Neural cell (in vitro differentiated cells): ENCODE measurements at regions not wholly inside any gene's neighbourhood (a gene's known extent, or its start where the extent isn't known, plus 50 kb on each side); places are given as distances from the start of the nearest gene placed in this dataset.

Experiments used
- H2AFZ ChIP-seq: fragments of 200-600, 300-800 bp; sonication (generic), shearing (Covaris generic); 2 replicates; pipeline ENCODE4 v1.6.0; 2014; ENCODE audit warnings: low read depth, mild to moderate bottlenecking, antibody characterized with exemption, low read length, moderate library complexity
- H3F3A ChIP-seq: fragments of 200-600 bp; shearing (Covaris generic); 2 replicates; pipeline ENCODE4 v1.6.1; 2016; ENCODE audit warnings: mild to moderate bottlenecking, moderate library complexity, mixed read lengths, antibody characterized with exemption, low read length; ENCODE audit not compliant: insufficient read depth, poor library complexity, severe bottlenecking
- H3K27ac ChIP-seq: fragments of 200-600, 300-800 bp; sonication (generic), shearing (Covaris generic); 2 replicates; pipeline ENCODE4 v1.5.1; 2014; ENCODE audit warnings: mild to moderate bottlenecking, low read length, moderate library complexity
- H3K27me3 ChIP-seq: fragments of 300-800, 200-600 bp; sonication (generic), shearing (Covaris generic); 2 replicates; pipeline ENCODE4 v1.6.0; 2014; ENCODE audit warnings: mild to moderate bottlenecking, low read depth, low read length, moderate library complexity; ENCODE audit not compliant: insufficient read depth
- H3K36me3 ChIP-seq: fragments of 300-800, 200-600 bp; sonication (generic), shearing (Covaris generic); 2 replicates; pipeline ENCODE4 v1.5.1; 2014; ENCODE audit warnings: mild to moderate bottlenecking, antibody characterized with exemption, low read length, moderate library complexity; ENCODE audit not compliant: insufficient read depth
- H3K4me2 ChIP-seq: fragments of 300-800, 200-600 bp; sonication (generic), shearing (Covaris generic); 2 replicates; pipeline ENCODE4 v1.6.0; 2014; ENCODE audit warnings: mild to moderate bottlenecking, low read length
- H3K4me3 ChIP-seq: fragments of 300-800, 200-600 bp; sonication (generic), shearing (Covaris generic); 2 replicates; pipeline ENCODE4 v1.5.1; 2014; ENCODE audit warnings: mild to moderate bottlenecking, low read length, moderate library complexity
- H3K79me2 ChIP-seq: fragments of 200-600 bp; shearing (Covaris generic); replicated peaks from 2 replicates; pipeline ENCODE4 v1.6.0; 2014; ENCODE audit warnings: mild to moderate bottlenecking, low read length, moderate library complexity; ENCODE audit not compliant: insufficient read depth
- H3K9ac ChIP-seq: fragments of 300-800, 200-600 bp; sonication (generic), shearing (Covaris generic); 2 replicates; pipeline ENCODE4 v1.6.1; 2016; ENCODE audit warnings: mild to moderate bottlenecking, low read length, mixed read lengths
- H3K9me2 ChIP-seq: fragments of 200-600 bp; shearing (Covaris generic); 2 replicates; pipeline ENCODE4 v1.6.1; 2016; ENCODE audit warnings: mild to moderate bottlenecking, low read length, mixed read lengths; ENCODE audit not compliant: insufficient read depth
- H3K9me3 ChIP-seq: fragments of 200-600, 300-800 bp; sonication (generic), shearing (Covaris generic); 2 replicates; pipeline ENCODE4 v1.6.1; 2016; ENCODE audit warnings: mild to moderate bottlenecking, mixed run types, low read length, moderate library complexity, mixed read lengths
- H4K20me1 ChIP-seq: fragments of 200-600 bp; shearing (Covaris generic); 2 replicates; pipeline ENCODE4 v1.6.1; 2016; ENCODE audit warnings: mild to moderate bottlenecking, mixed run types; ENCODE audit not compliant: insufficient read depth
- CTCF ChIP-seq: fragments of 450-650 bp; IDR thresholded peaks from 2 replicates; pipeline ENCODE4 v1.5.1; 2014; ENCODE audit warnings: antibody characterized with exemption, mild to moderate bottlenecking, moderate library complexity; ENCODE audit not compliant: poor library complexity, severe bottlenecking
- EP300 ChIP-seq: fragments of 450-650 bp; conservative IDR thresholded peaks from 2 replicates; pipeline ENCODE4 v1.6.1; 2014; ENCODE audit warnings: antibody characterized with exemption, mild to moderate bottlenecking, moderate library complexity; ENCODE audit not compliant: poor library complexity, severe bottlenecking
- EZH2 ChIP-seq: fragments of 200-600, 300-800 bp; shearing (Covaris generic), sonication (generic); IDR thresholded peaks from 2 replicates; pipeline ENCODE4 v1.6.1; 2014; ENCODE audit warnings: antibody characterized with exemption, low read length, borderline replicate concordance, mild to moderate bottlenecking; ENCODE audit not compliant: insufficient read depth, poor library complexity, severe bottlenecking
- MXI1 ChIP-seq: fragments of 450-650 bp; conservative IDR thresholded peaks from 2 replicates; pipeline ENCODE4 v1.6.1; 2014; ENCODE audit warnings: antibody characterized with exemption, mild to moderate bottlenecking; ENCODE audit not compliant: poor library complexity, severe bottlenecking
- POLR2AphosphoS5 ChIP-seq: IDR thresholded peaks from 2 replicates; pipeline ENCODE4 v1.6.1; 2012
- RAD21 ChIP-seq: fragments of 450-650 bp; conservative IDR thresholded peaks from 2 replicates; pipeline ENCODE4 v1.6.1; 2014; ENCODE audit warnings: antibody characterized with exemption, mild to moderate bottlenecking, moderate library complexity
- REST ChIP-seq: IDR thresholded peaks from 2 replicates; pipeline ENCODE4 v1.6.1; 2012; ENCODE audit warnings: borderline replicate concordance
- SMC3 ChIP-seq: fragments of 450-650 bp; conservative IDR thresholded peaks from 2 replicates; pipeline ENCODE4 v1.6.1; 2014; ENCODE audit warnings: antibody characterized with exemption, mild to moderate bottlenecking, moderate library complexity; ENCODE audit not compliant: poor library complexity
- TAF1 ChIP-seq: IDR thresholded peaks from 2 replicates; pipeline ENCODE4 v1.6.1; 2012; ENCODE audit warnings: low read depth

- H3K27me3 ChIP-seq: no peaks in the 10 kb centered on the region
- no peaks in the 10 kb centered on the region for H3F3A ChIP-seq
- H3K9ac ChIP-seq: no peak overlapping the region
- H3K79me2 ChIP-seq: no peaks in the 10 kb centered on the region
- no peak overlapping the region for H2AFZ ChIP-seq
- no peaks in the 10 kb centered on the region for H3K9me2 ChIP-seq
- TF ChIP-seq RAD21 (no peak), EP300 (no peak), CTCF (no peak)
- H3K36me3 ChIP-seq: no peaks in the 10 kb centered on the region
- H4K20me1 ChIP-seq: no peaks in the 10 kb centered on the region
- H3K27ac ChIP-seq: no peak overlapping the region
- no peak overlapping the region for H3K4me2 ChIP-seq
- H3K9me3 ChIP-seq: no peaks in the 10 kb centered on the region
- H3K4me3 ChIP-seq: no peak overlapping the region
Measured at GRCh38 chr21:22961258-22961657, 1963.0 kb downstream of the NCAM2 start.

GRCh38 chr21:22965455-22966135 lies 1967.4 kb downstream of the NCAM2 start:
- no peak overlapping the region for H2AFZ ChIP-seq
- H3K36me3 ChIP-seq: no peaks in the 10 kb centered on the region
- H3K4me2 ChIP-seq: no peak overlapping the region

GRCh38 chr21:22981819-22982218 lies 1983.6 kb downstream of the NCAM2 start:
- Histone ChIP-seq H3K9me2 (no peaks in the 10 kb centered on the region), H3K9me3 (no peaks in the 10 kb centered on the region), H3K9ac (no peak overlapping the region), H3K4me2 (no peak overlapping the region), H3K4me3 (no peak overlapping the region), H4K20me1 (no peaks in the 10 kb centered on the region), H3F3A (no peaks in the 10 kb centered on the region), H3K27ac (no peak overlapping the region), H3K79me2 (no peaks in the 10 kb centered on the region), H2AFZ (no peak overlapping the region), H3K27me3 (no peaks in the 10 kb centered on the region), H3K36me3 (no peaks in the 10 kb centered on the region)
- TF ChIP-seq EP300 (no peak), CTCF (no peak), POLR2AphosphoS5 (no peak), TAF1 (no peak), REST (no peak), SMC3 (no peak), RAD21 (no peak), MXI1 (no peak), EZH2 (no peak)

More at GRCh38 chr21:22965455-22966135, 1967.4 kb downstream of the NCAM2 start:
- Histone ChIP-seq H4K20me1 (no peaks in the 10 kb centered on the region), H3K9me3 (no peaks in the 10 kb centered on the region), H3K27ac (no peak overlapping the region), H3F3A (no peaks in the 10 kb centered on the region), H3K9ac (no peak overlapping the region), H3K79me2 (no peaks in the 10 kb centered on the region), H3K4me3 (no peak overlapping the region), H3K27me3 (no peaks in the 10 kb centered on the region), H3K9me2 (no peaks in the 10 kb centered on the region)
- no peak for TF ChIP-seq SMC3
